Lower leg skin (tissue), 3 donors: ENCODE measurements at regions not wholly inside any gene's neighbourhood (a gene's known extent, or its start where the extent isn't known, plus 50 kb on each side); places are given as distances from the start of the nearest gene placed in this dataset.

ENCODE experiments used
- POLR2A ChIP-seq, 2 donors: fragments of 450-650 bp; IDR thresholded peaks; one replicate each; pipeline ENCODE4 v1.6.1; 2016 to 2017; ENCODE audit warnings: antibody characterized with exemption in 2 of 2, mild to moderate bottlenecking in 1 of 2, moderate library complexity in 1 of 2
- TF ChIP-seq, protein P1 (sequence below), 3 donors: fragments of 450-650 bp; IDR thresholded peaks; one replicate each; pipeline ENCODE4 v1.5.1; 2016; ENCODE audit warnings: antibody characterized with exemption in 3 of 3, mild to moderate bottlenecking in 3 of 3, moderate library complexity in 2 of 3

DNA sequence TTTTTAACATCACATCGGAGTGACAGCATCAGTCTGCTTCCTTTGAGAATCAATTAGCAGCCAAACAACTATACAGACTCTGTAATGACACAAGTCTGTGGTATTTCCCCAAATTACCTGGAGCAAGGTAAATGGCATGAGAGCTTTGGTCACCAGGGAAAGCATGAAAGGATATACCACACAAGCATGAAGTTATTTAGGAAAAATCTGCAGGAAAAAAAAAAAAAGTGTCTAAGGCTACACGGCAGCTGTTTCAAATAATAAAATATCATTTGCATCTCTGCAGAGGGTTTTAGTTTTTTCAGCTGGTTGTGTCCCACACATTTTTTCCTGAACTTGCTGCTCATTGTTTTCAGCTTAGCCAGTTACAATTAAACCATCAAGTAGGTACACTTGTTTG is 234.7 kb downstream of the TTLL7 start:
- TF ChIP-seq POLR2A (IDR thresholded peaks at IDR 0.05): no peak
- TF ChIP-seq, protein P1, sequence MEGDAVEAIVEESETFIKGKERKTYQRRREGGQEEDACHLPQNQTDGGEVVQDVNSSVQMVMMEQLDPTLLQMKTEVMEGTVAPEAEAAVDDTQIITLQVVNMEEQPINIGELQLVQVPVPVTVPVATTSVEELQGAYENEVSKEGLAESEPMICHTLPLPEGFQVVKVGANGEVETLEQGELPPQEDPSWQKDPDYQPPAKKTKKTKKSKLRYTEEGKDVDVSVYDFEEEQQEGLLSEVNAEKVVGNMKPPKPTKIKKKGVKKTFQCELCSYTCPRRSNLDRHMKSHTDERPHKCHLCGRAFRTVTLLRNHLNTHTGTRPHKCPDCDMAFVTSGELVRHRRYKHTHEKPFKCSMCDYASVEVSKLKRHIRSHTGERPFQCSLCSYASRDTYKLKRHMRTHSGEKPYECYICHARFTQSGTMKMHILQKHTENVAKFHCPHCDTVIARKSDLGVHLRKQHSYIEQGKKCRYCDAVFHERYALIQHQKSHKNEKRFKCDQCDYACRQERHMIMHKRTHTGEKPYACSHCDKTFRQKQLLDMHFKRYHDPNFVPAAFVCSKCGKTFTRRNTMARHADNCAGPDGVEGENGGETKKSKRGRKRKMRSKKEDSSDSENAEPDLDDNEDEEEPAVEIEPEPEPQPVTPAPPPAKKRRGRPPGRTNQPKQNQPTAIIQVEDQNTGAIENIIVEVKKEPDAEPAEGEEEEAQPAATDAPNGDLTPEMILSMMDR (IDR thresholded peaks at IDR 0.05): no peak
